Endothelial cell of umbilical vein (primary cell): ENCODE measurements at regions not wholly inside any gene's neighbourhood (a gene's known extent, or its start where the extent isn't known, plus 50 kb on each side); places are given as distances from the start of the nearest gene placed in this dataset.

ENCODE experiments used
- BruUV-seq: library from RNA; stranded (reverse); fragments of 400-500 nt; replicated peaks from 2 replicates; lab custom pipeline; 2021; lab: Mats Ljungman, UMichigan
- CTCF ChIA-PET: fragments of 300-600, 350-600 bp; sonication (Branson Sonifier 250); formaldehyde crosslinking; loops from one replicate; lab custom pipeline; 2021; ENCODE audit warnings: antibody characterized with exemption, inconsistent platforms; lab: Charles Lee
- POLR2A ChIA-PET: fragments of 300-600, 350-600 bp; sonication (Branson Sonifier 250); formaldehyde crosslinking; loops from one replicate; lab custom pipeline; 2021; ENCODE audit warnings: antibody characterized with exemption, inconsistent platforms; lab: Charles Lee
- DNase-seq: peaks from one replicate; pipeline ENCODE4 v3.0.0-alpha.2; 2011; ENCODE audit warnings: low read depth, low spot score
- FAIRE-seq: peaks from 2 replicates; lab custom pipeline; 2011; peaks lifted over from hg19 to GRCh38; lab: Jason Lieb, UNC
- H2AFZ ChIP-seq: 2 replicates; pipeline ENCODE4 v1.6.0; 2012; ENCODE audit warnings: low read depth, low read length, control low read depth, inconsistent platforms
- H3K27ac ChIP-seq: 2 replicates; pipeline ENCODE4 v1.5.1; 2011; ENCODE audit warnings: low read depth, mild to moderate bottlenecking, control low read depth, low read length, moderate library complexity; ENCODE audit not compliant: insufficient read depth
- H3K27me3 ChIP-seq, 2 experiments: 2 replicates each; pipeline versions ENCODE4 v1.6.0 to v1.6.1; 2011; ENCODE audit warnings: low read length in 2 of 2, mixed read lengths in 1 of 2; ENCODE audit not compliant: control insufficient read depth in 2 of 2, insufficient read depth in 2 of 2
- H3K36me3 ChIP-seq, 2 experiments: 2 replicates in 1 of 2; 3 replicates in 1 of 2; pipeline ENCODE4 v1.5.1; 2011; ENCODE audit warnings: low read length in 2 of 2, mild to moderate bottlenecking in 1 of 2, moderate library complexity in 1 of 2; ENCODE audit not compliant: control insufficient read depth in 2 of 2, insufficient read depth in 2 of 2; ENCODE audit errors: extremely low read depth in 1 of 2
- H3K4me1 ChIP-seq: 3 replicates; pipeline ENCODE4 v1.5.1; 2011; ENCODE audit warnings: mild to moderate bottlenecking, low read length; ENCODE audit not compliant: control insufficient read depth, insufficient read depth; ENCODE audit errors: extremely low read depth
- H3K4me2 ChIP-seq: 2 replicates; pipeline ENCODE4 v1.6.1; 2011; ENCODE audit warnings: low read length, control low read depth, mixed read lengths; ENCODE audit not compliant: insufficient read depth
- H3K4me3 ChIP-seq, 3 experiments: fragments of 200-600 bp in 1 of 3; sonication (generic), shearing (Covaris generic) in 1 of 3; replicated peaks in 1 of 3; 2 replicates each; pipeline ENCODE4 v1.5.1; 2011 to 2016; ENCODE audit warnings: control low read depth in 3 of 3, low read length in 3 of 3, mild to moderate bottlenecking in 2 of 3, inconsistent platforms in 1 of 3, low read depth in 1 of 3, moderate library complexity in 1 of 3; ENCODE audit not compliant: insufficient read depth in 1 of 3
- H3K79me2 ChIP-seq: 2 replicates; pipeline ENCODE4 v1.6.0; 2012; ENCODE audit warnings: low read length, inconsistent platforms; ENCODE audit not compliant: control insufficient read depth, insufficient read depth
- H3K9ac ChIP-seq: replicated peaks from 2 replicates; pipeline ENCODE3; 2011; ENCODE audit warnings: low read length, control low read depth; ENCODE audit not compliant: insufficient read depth; ENCODE audit errors: extremely low read depth
- H3K9me1 ChIP-seq: replicated peaks from 3 replicates; pipeline ENCODE4 v1.6.0; 2011; ENCODE audit warnings: mild to moderate bottlenecking, low read length; ENCODE audit not compliant: control insufficient read depth, insufficient read depth; ENCODE audit errors: extremely low read depth
- H3K9me3 ChIP-seq: replicated peaks from 2 replicates; pipeline ENCODE4 v1.5.1; 2012; ENCODE audit warnings: low read length, inconsistent platforms; ENCODE audit not compliant: control insufficient read depth, insufficient read depth
- H4K20me1 ChIP-seq: replicated peaks from 2 replicates; pipeline ENCODE3; 2011; ENCODE audit warnings: mild to moderate bottlenecking, low read length; ENCODE audit not compliant: control insufficient read depth, insufficient read depth; ENCODE audit errors: extremely low read depth
- CTCF ChIP-seq, 2 donors: IDR thresholded peaks; 1 replicate in 1 of 2; 2 replicates in 1 of 2; pipeline ENCODE4 v1.5.1; 2011; ENCODE audit warnings: low read length in 2 of 2, mild to moderate bottlenecking in 2 of 2, moderate library complexity in 2 of 2, control low read depth in 1 of 2, inconsistent platforms in 1 of 2, low read depth in 1 of 2; ENCODE audit not compliant: insufficient read depth in 1 of 2; ENCODE audit errors: extremely low read depth in 1 of 2
- EZH2 ChIP-seq: IDR thresholded peaks from 2 replicates; pipeline ENCODE4 v1.6.1; 2012; ENCODE audit warnings: borderline replicate concordance, low read depth, mild to moderate bottlenecking, moderate library complexity, low read length, inconsistent platforms; ENCODE audit not compliant: severe bottlenecking
- FOS ChIP-seq: IDR thresholded peaks from 2 replicates; pipeline ENCODE4 v1.6.1; 2011; ENCODE audit warnings: mild to moderate bottlenecking, low read length, moderate library complexity, borderline replicate concordance; ENCODE audit not compliant: insufficient read depth
- GATA2 ChIP-seq: IDR thresholded peaks from 2 replicates; pipeline ENCODE4 v1.7.0; 2011; ENCODE audit warnings: low read depth, mild to moderate bottlenecking, moderate library complexity, mixed read lengths, low read length; ENCODE audit not compliant: insufficient read length, insufficient read depth
- JUN ChIP-seq: IDR thresholded peaks from 2 replicates; pipeline ENCODE4 v1.6.1; 2011; ENCODE audit warnings: borderline replicate concordance, low read depth; ENCODE audit not compliant: insufficient read length, insufficient read depth
- MAX ChIP-seq: IDR thresholded peaks from 2 replicates; pipeline ENCODE4 v1.6.1; 2011; ENCODE audit not compliant: insufficient read depth, insufficient read length
- MYC ChIP-seq: IDR thresholded peaks from one replicate; pipeline ENCODE4 v1.6.1; 2011; ENCODE audit warnings: mild to moderate bottlenecking, low read depth, low read length
- POLR2A ChIP-seq: IDR thresholded peaks from 2 replicates; pipeline ENCODE4 v1.6.1; 2012; ENCODE audit warnings: low read depth, mild to moderate bottlenecking, control low read depth, low read length
- POLR2AphosphoS5 ChIP-seq: IDR thresholded peaks from 2 replicates; pipeline ENCODE4 v1.6.1; 2012; ENCODE audit warnings: low read depth, mild to moderate bottlenecking, control low read depth, low read length, moderate library complexity; ENCODE audit not compliant: insufficient read depth
- dilution Hi-C: fragments of 300-500 bp; cut with MboI; formaldehyde crosslinking; loops from one replicate; pipeline ENCODE4 v1.15.0; 2019; ENCODE audit warnings: low sequenced_read_pairs; ENCODE audit not compliant: extremely low pct_ligation_motif_present
- intact Hi-C: fragments of 100-400 bp; cut with micrococcal nuclease; formaldehyde crosslinking; loops from one replicate; pipeline ENCODE4 v1.10.0; 2022

GRCh38 chr2:241950413-241951315 lies 81.1 kb downstream of the RTP5 start:
- BruUV-seq: no TSS peak
- Histone ChIP-seq H3K4me2 (no peak overlapping the region), H3K4me3 (no peak overlapping the region), H3K79me2 (no peaks in the 10 kb centered on the region), H3K4me1 (no peaks in the 10 kb centered on the region), H3K9ac (no peak overlapping the region), H3K9me3 (no peaks in the 10 kb centered on the region), H3K36me3 (no peaks in the 10 kb centered on the region), H3K27ac (no peak overlapping the region), H3K27me3 (no peaks in the 10 kb centered on the region), H3K9me1 (no peaks in the 10 kb centered on the region), H2AFZ (peak overlapping the region; percentile 23), H4K20me1 (no peaks in the 10 kb centered on the region)
- ChIA-PET POLR2A (no interaction called here), CTCF (interaction anchor here (0.6 to 1.8 kb wide), 21 partner anchors 9 to 1730 kb away, joined by 3 to 24 read pairs (median 4); partner anchors contain the start of gene RTP5)
- dilution Hi-C loops: no loop called here
- peak; percentile 49 for DNase-seq
- peak; percentile 87 for FAIRE-seq
- no peak for TF ChIP-seq POLR2A
- no peak for TF ChIP-seq JUN
- no peak for TF ChIP-seq FOS
- TF ChIP-seq GATA2: no peak
- TF ChIP-seq MAX: no peak
- TF ChIP-seq POLR2AphosphoS5: no peak
- no peak for TF ChIP-seq MYC
- peak; percentile 94 to 95 for TF ChIP-seq CTCF (IDR thresholded peaks at IDR 0.05; ENCODE audit: extremely low read depth in 1 of 2, insufficient read depth in 1 of 2, low read depth in 1 of 2, low read length in 2 of 2)
- no peak for TF ChIP-seq EZH2
- intact Hi-C loops: no loop called here
